ENCODE measurements at regions not wholly inside any gene's neighbourhood (a gene's known extent, or its start where the extent isn't known, plus 50 kb on each side); places are given as distances from the start of the nearest gene placed in this dataset.

- TF ChIP-seq CUX1 (IDR thresholded peaks at IDR 0.05; ENCODE audit: insufficient replicate concordance, low read depth, low read length), result no peak
- TF ChIP-seq POLR2AphosphoS2 (IDR thresholded peaks at IDR 0.05; ENCODE audit: low read depth, low read length), result no peak
- TF ChIP-seq ZNF622 (IDR thresholded peaks at IDR 0.05), result no peak
- no peak for TF ChIP-seq SIN3A (IDR thresholded peaks at IDR 0.05; ENCODE audit: low read depth, low read length)
- no peak for TF ChIP-seq ZBTB33 (IDR thresholded peaks at IDR 0.05)
- TF ChIP-seq JUND (IDR thresholded peaks at IDR 0.05; ENCODE audit: low read depth, low read length), result no peak
- no peak for TF ChIP-seq RFX5 (IDR thresholded peaks at IDR 0.05; ENCODE audit: low read depth, low read length)
- no peak for TF ChIP-seq BCL3 (IDR thresholded peaks at IDR 0.05; ENCODE audit: borderline replicate concordance, insufficient read depth, low read depth, low read length, poor library complexity, severe bottlenecking)
Measured at GRCh38 chr3:15967577-15967976, 169.8 kb upstream of the ANKRD28 start (continued).

Measured in GM12878 (cell line).